BE2C (cell line): ENCODE measurements at regions not wholly inside any gene's neighbourhood (a gene's known extent, or its start where the extent isn't known, plus 50 kb on each side); places are given as distances from the start of the nearest gene placed in this dataset.
A peak's percentile ranks its signal among the peaks of the same experiment; 100 is the strongest.

ENCODE experiments used
- DNase-seq: peaks from one replicate; pipeline ENCODE4 v3.0.0-alpha.2; 2020
- H3K27me3 ChIP-seq: fragments of 250-450 bp; sonication (Bioruptor Pico); 2 replicates; pipeline ENCODE4 v1.5.1; 2020; ENCODE audit warnings: mild to moderate bottlenecking
- H3K36me3 ChIP-seq: fragments of 250-450 bp; sonication (Bioruptor Pico); 2 replicates; pipeline ENCODE4 v1.5.1; 2020; ENCODE audit warnings: mild to moderate bottlenecking
- H3K4me1 ChIP-seq: fragments of 250-450 bp; sonication (Bioruptor Pico); 2 replicates; pipeline ENCODE4 v1.5.1; 2020
- H3K4me3 ChIP-seq: 2 replicates; pipeline ENCODE4 v1.5.1; 2011; ENCODE audit warnings: low read depth, low read length
- H3K9me3 ChIP-seq: fragments of 250-450 bp; sonication (Bioruptor Pico); 2 replicates; pipeline ENCODE4 v1.5.1; 2020
- TF ChIP-seq, protein P1 (sequence below): IDR thresholded peaks from 2 replicates; pipeline ENCODE4 v1.5.1; 2012; ENCODE audit warnings: mild to moderate bottlenecking, low read depth, low read length

DNA sequence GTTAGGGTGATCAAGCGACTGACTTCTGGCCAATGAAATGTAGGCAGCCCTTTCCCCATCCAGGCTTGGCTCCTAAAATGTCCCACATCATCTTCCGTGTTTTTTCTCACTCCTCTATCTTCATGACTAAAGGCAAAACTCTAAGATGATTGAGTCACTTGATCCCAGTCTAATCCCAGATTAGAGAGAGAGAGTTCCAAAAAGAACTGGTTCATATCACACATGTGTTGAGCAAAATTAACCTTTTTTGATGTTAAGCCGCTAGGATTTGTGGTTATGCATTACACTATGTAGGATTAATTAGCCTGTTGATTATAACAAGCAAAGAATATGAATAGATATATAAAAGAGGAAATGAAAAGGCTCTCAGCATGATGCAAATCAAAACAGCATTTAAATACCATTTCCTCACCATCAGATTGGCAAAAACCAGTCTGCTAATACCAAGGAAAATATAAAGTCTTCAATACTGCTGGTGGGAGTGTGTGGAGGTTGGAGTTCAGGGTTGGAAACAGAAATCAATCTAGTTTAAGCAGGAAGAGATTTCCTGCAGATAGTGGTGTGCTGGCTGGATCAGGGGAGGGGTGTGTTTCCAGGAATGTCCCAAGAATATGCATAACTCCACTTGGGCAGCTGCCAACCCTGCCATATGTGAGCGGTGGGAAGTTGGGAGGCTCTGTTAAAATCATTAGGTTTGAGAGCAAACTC lies 187.6 kb upstream of the S1PR3 start:
- Histone ChIP-seq H3K9me3 (no peaks in the 10 kb centered on the region), H3K27me3 (no peaks in the 10 kb centered on the region), H3K4me1 (peaks cover 7% of the 10 kb centered on the region), H3K36me3 (no peaks in the 10 kb centered on the region), H3K4me3 (no peak overlapping the region)
- DNase-seq, result peak; percentile 49
- TF ChIP-seq, protein P1, sequence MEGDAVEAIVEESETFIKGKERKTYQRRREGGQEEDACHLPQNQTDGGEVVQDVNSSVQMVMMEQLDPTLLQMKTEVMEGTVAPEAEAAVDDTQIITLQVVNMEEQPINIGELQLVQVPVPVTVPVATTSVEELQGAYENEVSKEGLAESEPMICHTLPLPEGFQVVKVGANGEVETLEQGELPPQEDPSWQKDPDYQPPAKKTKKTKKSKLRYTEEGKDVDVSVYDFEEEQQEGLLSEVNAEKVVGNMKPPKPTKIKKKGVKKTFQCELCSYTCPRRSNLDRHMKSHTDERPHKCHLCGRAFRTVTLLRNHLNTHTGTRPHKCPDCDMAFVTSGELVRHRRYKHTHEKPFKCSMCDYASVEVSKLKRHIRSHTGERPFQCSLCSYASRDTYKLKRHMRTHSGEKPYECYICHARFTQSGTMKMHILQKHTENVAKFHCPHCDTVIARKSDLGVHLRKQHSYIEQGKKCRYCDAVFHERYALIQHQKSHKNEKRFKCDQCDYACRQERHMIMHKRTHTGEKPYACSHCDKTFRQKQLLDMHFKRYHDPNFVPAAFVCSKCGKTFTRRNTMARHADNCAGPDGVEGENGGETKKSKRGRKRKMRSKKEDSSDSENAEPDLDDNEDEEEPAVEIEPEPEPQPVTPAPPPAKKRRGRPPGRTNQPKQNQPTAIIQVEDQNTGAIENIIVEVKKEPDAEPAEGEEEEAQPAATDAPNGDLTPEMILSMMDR, result no peak

- H3K4me1 ChIP-seq, result peaks cover 7% of the 10 kb centered on the region
- H3K36me3 ChIP-seq, result no peaks in the 10 kb centered on the region
- TF ChIP-seq, protein P1, result no peak
- H3K27me3 ChIP-seq, result no peaks in the 10 kb centered on the region
- no peaks in the 10 kb centered on the region for H3K9me3 ChIP-seq
- DNase-seq, result no peak
- H3K4me3 ChIP-seq, result no peak overlapping the region
These were observed 187.0 kb upstream of the S1PR3 start for GRCh38 chr9:88804254-88804596.

- TF ChIP-seq, protein P1, result no peak
- H3K36me3 ChIP-seq, result no peaks in the 10 kb centered on the region
- peaks cover 7% of the 10 kb centered on the region for H3K4me1 ChIP-seq
- no peaks in the 10 kb centered on the region for H3K9me3 ChIP-seq
- H3K27me3 ChIP-seq, result no peaks in the 10 kb centered on the region
- no peak for DNase-seq
- no peak overlapping the region for H3K4me3 ChIP-seq
These were observed 185.9 kb upstream of the S1PR3 start for GRCh38 chr9:88805217-88805943.

DNA sequence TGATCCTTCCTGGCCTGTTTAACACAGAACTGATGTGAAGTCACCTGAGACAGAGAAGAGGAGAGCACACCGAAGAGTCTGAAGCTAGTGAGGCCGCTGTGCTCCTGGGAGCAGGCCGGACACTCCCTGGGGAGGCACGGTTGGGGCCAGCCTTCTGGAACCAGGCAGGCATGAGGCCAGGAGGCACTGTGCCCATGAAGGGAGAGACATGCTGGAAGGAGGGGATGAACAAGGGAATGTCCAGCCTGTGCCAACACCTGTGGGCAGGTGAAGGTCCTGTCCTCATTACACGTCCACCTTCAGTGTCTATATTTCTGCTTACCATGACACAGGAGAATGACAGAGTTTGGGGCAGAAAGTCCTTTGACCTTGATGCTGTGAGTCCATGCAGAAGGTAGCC lies 183.8 kb upstream of the S1PR3 start:
- peaks cover 7% of the 10 kb centered on the region for H3K4me1 ChIP-seq
- H3K27me3 ChIP-seq, result no peaks in the 10 kb centered on the region
- no peaks in the 10 kb centered on the region for H3K9me3 ChIP-seq
- H3K4me3 ChIP-seq, result no peak overlapping the region
- no peak for DNase-seq
- no peaks in the 10 kb centered on the region for H3K36me3 ChIP-seq
- TF ChIP-seq, protein P1, result no peak

DNA sequence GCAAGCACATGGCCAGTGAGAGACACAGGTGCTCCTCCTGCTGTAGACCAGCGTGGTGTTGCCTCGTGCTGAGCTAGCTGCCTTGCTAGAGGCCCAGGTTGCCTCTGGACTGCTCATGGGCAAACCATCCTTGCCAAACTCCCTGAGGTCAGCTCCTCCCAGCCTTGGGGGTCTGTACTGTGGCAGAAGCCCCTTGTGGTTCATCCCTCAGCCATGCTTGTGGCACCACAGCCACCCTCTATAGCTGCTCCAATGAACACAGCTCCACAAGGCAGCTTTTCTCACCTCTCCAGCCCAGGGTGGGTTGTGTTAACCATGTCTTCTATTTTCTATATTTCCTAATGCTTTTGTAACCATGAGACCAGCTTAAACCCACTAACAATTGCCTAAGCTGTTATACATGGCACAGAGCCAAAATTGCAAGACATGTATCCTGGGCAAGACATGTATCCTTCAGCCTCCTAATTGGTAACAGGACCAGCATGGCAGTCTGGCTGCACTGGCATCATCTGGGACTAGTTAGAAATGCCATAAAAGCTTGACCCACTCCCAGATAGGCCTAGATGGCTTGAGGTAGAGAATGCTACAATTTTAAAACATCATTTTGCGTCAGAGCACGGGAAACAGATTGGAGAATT lies 183.1 kb upstream of the S1PR3 start:
- no peaks in the 10 kb centered on the region for H3K9me3 ChIP-seq
- no peak overlapping the region for H3K4me3 ChIP-seq
- peaks cover 7% of the 10 kb centered on the region for H3K4me1 ChIP-seq
- no peaks in the 10 kb centered on the region for H3K27me3 ChIP-seq
- no peaks in the 10 kb centered on the region for H3K36me3 ChIP-seq
- TF ChIP-seq, protein P1, result no peak
- peak; percentile 37 for DNase-seq
